PC-3 (cell line): ENCODE measurements at regions not wholly inside any gene's neighbourhood (a gene's known extent, or its start where the extent isn't known, plus 50 kb on each side); places are given as distances from the start of the nearest gene placed in this dataset.

Source experiments
- ATAC-seq: fragments of 200-7000 bp; cut with Tn5 transposase; 2 replicates; pipeline ENCODE4 v1.9.1; 2020; ENCODE audit warnings: mild to moderate bottlenecking, moderate library complexity
- BruUV-seq: library from RNA; stranded (reverse); fragments of 400-500 nt; replicated peaks from 2 replicates; lab custom pipeline; 2021; lab: Mats Ljungman, UMichigan
- CTCF ChIA-PET: fragments of 300-600 bp; sonication (Branson Sonifier 250); formaldehyde crosslinking; loops from one replicate; lab custom pipeline; 2022; ENCODE audit warnings: antibody characterized with exemption; lab: Charles Lee
- POLR2A ChIA-PET: fragments of 300-600 bp; sonication (Branson Sonifier 250); formaldehyde crosslinking; loops from one replicate; lab custom pipeline; 2022; ENCODE audit warnings: antibody characterized with exemption; ENCODE audit not compliant: unreplicated experiment; lab: Charles Lee
- DNase-seq: peaks from one replicate; pipeline ENCODE4 v3.0.0-alpha.2; 2015
- H2AFZ ChIP-seq: fragments of 300-600 bp; sonication (generic); 2 replicates; pipeline ENCODE4 v1.6.0; 2016; ENCODE audit warnings: antibody characterized with exemption, low read length
- H3F3A ChIP-seq: fragments of 300-600 bp; sonication (generic); one replicate; pipeline ENCODE4 v1.6.0; 2017; ENCODE audit warnings: antibody characterized with exemption, low read length, control low read depth, mild to moderate bottlenecking; ENCODE audit not compliant: unreplicated experiment
- H3K27ac ChIP-seq: fragments of 300-600 bp; sonication (generic); 2 replicates; pipeline ENCODE4 v1.5.1; 2016; ENCODE audit warnings: mild to moderate bottlenecking, low read length
- H3K27me3 ChIP-seq: fragments of 300-600 bp; sonication (generic); 2 replicates; pipeline ENCODE4 v1.6.1; 2016; ENCODE audit warnings: low read length, mixed read lengths
- H3K36me3 ChIP-seq: fragments of 300-600 bp; sonication (generic); 2 replicates; pipeline ENCODE4 v1.6.1; 2016; ENCODE audit warnings: low read depth, mixed run types, low read length, mixed read lengths
- H3K4me1 ChIP-seq: fragments of 300-600 bp; sonication (generic); 2 replicates; pipeline ENCODE4 v1.5.1; 2016; ENCODE audit warnings: low read length; ENCODE audit not compliant: insufficient read depth
- H3K4me2 ChIP-seq: fragments of 300-600 bp; sonication (generic); 2 replicates; pipeline ENCODE4 v1.6.0; 2016; ENCODE audit warnings: low read length
- H3K4me3 ChIP-seq: fragments of 300-600 bp; sonication (generic); 2 replicates; pipeline ENCODE4 v1.5.1; 2016; ENCODE audit warnings: mild to moderate bottlenecking, low read length, mixed read lengths
- H3K79me2 ChIP-seq: fragments of 300-600 bp; sonication (generic); 2 replicates; pipeline ENCODE4 v1.6.1; 2017; ENCODE audit warnings: low read length, mixed read lengths
- H3K9ac ChIP-seq: fragments of 300-600 bp; sonication (generic); 2 replicates; pipeline ENCODE4 v1.6.0; 2016; ENCODE audit warnings: mild to moderate bottlenecking, low read length
- H3K9me2 ChIP-seq: fragments of 300-600 bp; sonication (generic); replicated peaks from 2 replicates; pipeline ENCODE4 v1.6.1; 2016; ENCODE audit warnings: mixed run types, low read length, mixed read lengths
- H3K9me3 ChIP-seq: fragments of 300-600 bp; sonication (generic); 2 replicates; pipeline ENCODE4 v1.6.1; 2016; ENCODE audit warnings: low read length, mixed read lengths
- H4K20me1 ChIP-seq: fragments of 300-600 bp; sonication (generic); 2 replicates; pipeline ENCODE4 v1.6.1; 2016; ENCODE audit warnings: low read length, mixed read lengths
- CTCF ChIP-seq: fragments of 300-600 bp; sonication (generic); conservative IDR thresholded peaks from 2 replicates; pipeline ENCODE4 v1.5.1; 2017; ENCODE audit warnings: antibody characterized with exemption, low read depth, mild to moderate bottlenecking, low read length
- EZH2 ChIP-seq: fragments of 300-600 bp; sonication (generic); IDR thresholded peaks from one replicate; pipeline ENCODE4 v1.6.1; 2017; ENCODE audit warnings: antibody characterized with exemption, mild to moderate bottlenecking, low read length; ENCODE audit not compliant: unreplicated experiment
- EZH2phosphoT487 ChIP-seq: fragments of 300-600 bp; sonication (generic); IDR thresholded peaks from 2 replicates; pipeline ENCODE4 v1.6.1; 2018; ENCODE audit warnings: mild to moderate bottlenecking, antibody characterized with exemption, low read length, borderline replicate concordance
- intact Hi-C: fragments of 100-400 bp; cut with micrococcal nuclease; formaldehyde crosslinking; loops from 2 replicates; pipeline ENCODE4 v1.9.0; 2023

GRCh38 chr12:81896771-81897170 lies 137.6 kb upstream of the PPFIA2 start:
- H3K9ac ChIP-seq = no peak overlapping the region
- H3K4me1 ChIP-seq = no peaks in the 10 kb centered on the region
- DNase-seq = no peak
- H3K27ac ChIP-seq = no peak overlapping the region
- H3K4me2 ChIP-seq = no peak overlapping the region
- H3K9me2 ChIP-seq = no peaks in the 10 kb centered on the region
- H3K9me3 ChIP-seq = no peaks in the 10 kb centered on the region
- H3K36me3 ChIP-seq = no peaks in the 10 kb centered on the region
- no peak for TF ChIP-seq EZH2
- no peak for TF ChIP-seq EZH2phosphoT487
- no peak for TF ChIP-seq CTCF
- no peak for ATAC-seq
- ChIA-PET CTCF (no interaction called here), POLR2A (no interaction called here)
- H3F3A ChIP-seq = no peaks in the 10 kb centered on the region
- H4K20me1 ChIP-seq = no peaks in the 10 kb centered on the region
- H3K4me3 ChIP-seq = no peak overlapping the region
- H2AFZ ChIP-seq = no peak overlapping the region
- no peaks in the 10 kb centered on the region for H3K79me2 ChIP-seq
- intact Hi-C loops = no loop called here
- no TSS peak for BruUV-seq
- no peaks in the 10 kb centered on the region for H3K27me3 ChIP-seq

- Histone ChIP-seq H4K20me1 (no peaks in the 10 kb centered on the region), H3K4me3 (no peak overlapping the region), H3K9ac (no peak overlapping the region), H3K4me1 (no peaks in the 10 kb centered on the region), H2AFZ (no peak overlapping the region), H3K36me3 (no peaks in the 10 kb centered on the region), H3K4me2 (no peak overlapping the region), H3K9me2 (no peaks in the 10 kb centered on the region), H3K27me3 (no peaks in the 10 kb centered on the region), H3K27ac (no peak overlapping the region), H3K79me2 (no peaks in the 10 kb centered on the region), H3K9me3 (no peaks in the 10 kb centered on the region), H3F3A (no peaks in the 10 kb centered on the region)
- intact Hi-C loops = no loop called here
- no peak for DNase-seq
- no peak for ATAC-seq
- ChIA-PET CTCF (no interaction called here), POLR2A (no interaction called here)
- BruUV-seq = no TSS peak
- no peak for TF ChIP-seq EZH2phosphoT487
- TF ChIP-seq CTCF = no peak
- no peak for TF ChIP-seq EZH2
Observed at GRCh38 chr12:81888961-81889360, 129.8 kb upstream of the PPFIA2 start.

- H3F3A ChIP-seq = no peaks in the 10 kb centered on the region
- H3K9ac ChIP-seq = no peak overlapping the region
- H3K4me2 ChIP-seq = no peak overlapping the region
- no peaks in the 10 kb centered on the region for H3K36me3 ChIP-seq
- ATAC-seq = no peak
- no peak overlapping the region for H2AFZ ChIP-seq
- ChIA-PET POLR2A (no interaction called here), CTCF (no interaction called here)
- H3K4me1 ChIP-seq = no peaks in the 10 kb centered on the region
- no peaks in the 10 kb centered on the region for H3K9me3 ChIP-seq
- no peaks in the 10 kb centered on the region for H4K20me1 ChIP-seq
- no peaks in the 10 kb centered on the region for H3K9me2 ChIP-seq
- H3K27me3 ChIP-seq = no peaks in the 10 kb centered on the region
- H3K4me3 ChIP-seq = no peak overlapping the region
- no peaks in the 10 kb centered on the region for H3K79me2 ChIP-seq
- DNase-seq = no peak
- intact Hi-C loops = no loop called here
- no TSS peak for BruUV-seq
- no peak for TF ChIP-seq CTCF
- no peak for TF ChIP-seq EZH2
- no peak for TF ChIP-seq EZH2phosphoT487
- no peak overlapping the region for H3K27ac ChIP-seq
Observed at GRCh38 chr12:81888106-81888740, 129.1 kb upstream of the PPFIA2 start.
